ENCODE measurements at regions not wholly inside any gene's neighbourhood (a gene's known extent, or its start where the extent isn't known, plus 50 kb on each side); places are given as distances from the start of the nearest gene placed in this dataset.

DNA sequence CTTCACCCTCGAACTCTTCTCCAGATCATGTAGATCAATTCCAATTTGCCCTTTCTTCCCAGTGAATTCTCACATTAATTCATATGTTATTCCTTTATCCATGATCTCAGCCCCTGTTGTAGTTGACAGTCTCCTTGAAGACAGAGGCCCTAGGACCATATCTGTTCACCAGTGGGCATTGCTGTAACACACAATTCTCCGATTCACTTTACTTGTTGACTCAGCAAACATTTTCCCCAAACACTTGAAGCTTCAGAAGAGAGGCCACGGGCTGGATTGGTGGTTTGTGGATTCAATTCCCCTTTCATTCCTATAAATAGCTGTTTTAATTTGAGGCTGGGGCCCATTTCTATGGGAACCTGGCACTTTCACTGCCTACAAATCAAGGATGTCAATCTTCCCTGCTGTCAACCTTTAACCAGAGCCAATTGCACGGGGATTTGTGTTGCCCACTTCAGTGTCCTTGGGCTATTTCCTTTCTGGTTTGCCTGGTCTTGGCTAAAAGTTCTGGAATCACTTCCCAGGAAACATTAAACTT, 393.0 kb upstream of the KIRREL3 start:
- TF ChIP-seq POLR2AphosphoS5 (IDR thresholded peaks at IDR 0.05): no peak
- TF ChIP-seq, protein P1, sequence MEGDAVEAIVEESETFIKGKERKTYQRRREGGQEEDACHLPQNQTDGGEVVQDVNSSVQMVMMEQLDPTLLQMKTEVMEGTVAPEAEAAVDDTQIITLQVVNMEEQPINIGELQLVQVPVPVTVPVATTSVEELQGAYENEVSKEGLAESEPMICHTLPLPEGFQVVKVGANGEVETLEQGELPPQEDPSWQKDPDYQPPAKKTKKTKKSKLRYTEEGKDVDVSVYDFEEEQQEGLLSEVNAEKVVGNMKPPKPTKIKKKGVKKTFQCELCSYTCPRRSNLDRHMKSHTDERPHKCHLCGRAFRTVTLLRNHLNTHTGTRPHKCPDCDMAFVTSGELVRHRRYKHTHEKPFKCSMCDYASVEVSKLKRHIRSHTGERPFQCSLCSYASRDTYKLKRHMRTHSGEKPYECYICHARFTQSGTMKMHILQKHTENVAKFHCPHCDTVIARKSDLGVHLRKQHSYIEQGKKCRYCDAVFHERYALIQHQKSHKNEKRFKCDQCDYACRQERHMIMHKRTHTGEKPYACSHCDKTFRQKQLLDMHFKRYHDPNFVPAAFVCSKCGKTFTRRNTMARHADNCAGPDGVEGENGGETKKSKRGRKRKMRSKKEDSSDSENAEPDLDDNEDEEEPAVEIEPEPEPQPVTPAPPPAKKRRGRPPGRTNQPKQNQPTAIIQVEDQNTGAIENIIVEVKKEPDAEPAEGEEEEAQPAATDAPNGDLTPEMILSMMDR (IDR thresholded peaks at IDR 0.05): no peak
- TF ChIP-seq POLR2A (IDR thresholded peaks at IDR 0.05; ENCODE audit: low read depth): no peak
